GM10266 (cell line): ENCODE measurements at regions not wholly inside any gene's neighbourhood (a gene's known extent, or its start where the extent isn't known, plus 50 kb on each side); places are given as distances from the start of the nearest gene placed in this dataset.
A peak's percentile ranks its signal among the peaks of the same experiment; 100 is the strongest.

Experiments
- DNase-seq: peaks from one replicate; pipeline ENCODE4 v3.0.0; 2012; ENCODE audit errors: extremely low spot score
- TF ChIP-seq, protein P1 (sequence below): IDR thresholded peaks from 2 replicates; pipeline ENCODE4 v1.5.1; 2012; ENCODE audit warnings: mild to moderate bottlenecking, low read depth; ENCODE audit not compliant: control insufficient read depth, insufficient read depth; ENCODE audit errors: missing control alignments

DNA sequence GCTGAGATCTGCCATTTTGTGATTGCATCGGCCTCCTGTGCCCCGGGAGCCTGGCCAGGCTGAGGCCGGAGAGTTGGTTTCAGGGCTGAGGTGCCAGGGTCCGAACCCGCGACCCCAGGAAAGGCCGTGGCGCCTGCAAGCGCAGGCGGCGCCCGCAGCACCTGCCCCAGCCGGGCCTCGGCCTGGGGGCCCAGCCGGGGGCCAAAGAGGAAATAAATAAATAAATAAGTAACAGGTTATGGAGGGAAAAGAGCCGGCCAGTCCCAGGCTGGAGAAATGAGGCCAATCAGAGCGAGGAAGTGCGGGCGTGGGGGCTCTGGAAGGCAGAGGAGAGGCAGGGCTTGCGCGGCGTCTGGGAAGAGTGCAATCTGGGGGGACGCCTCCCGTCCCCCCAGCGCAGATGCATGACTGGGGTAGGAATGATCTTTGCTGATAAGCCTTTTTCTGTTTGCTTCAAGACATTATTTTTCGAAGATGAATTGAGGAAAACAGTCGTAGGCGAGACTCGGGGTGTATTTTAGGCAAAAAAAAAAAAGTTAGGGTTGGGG lies 145.6 kb upstream of the ZNF536 start:
- TF ChIP-seq, protein P1, sequence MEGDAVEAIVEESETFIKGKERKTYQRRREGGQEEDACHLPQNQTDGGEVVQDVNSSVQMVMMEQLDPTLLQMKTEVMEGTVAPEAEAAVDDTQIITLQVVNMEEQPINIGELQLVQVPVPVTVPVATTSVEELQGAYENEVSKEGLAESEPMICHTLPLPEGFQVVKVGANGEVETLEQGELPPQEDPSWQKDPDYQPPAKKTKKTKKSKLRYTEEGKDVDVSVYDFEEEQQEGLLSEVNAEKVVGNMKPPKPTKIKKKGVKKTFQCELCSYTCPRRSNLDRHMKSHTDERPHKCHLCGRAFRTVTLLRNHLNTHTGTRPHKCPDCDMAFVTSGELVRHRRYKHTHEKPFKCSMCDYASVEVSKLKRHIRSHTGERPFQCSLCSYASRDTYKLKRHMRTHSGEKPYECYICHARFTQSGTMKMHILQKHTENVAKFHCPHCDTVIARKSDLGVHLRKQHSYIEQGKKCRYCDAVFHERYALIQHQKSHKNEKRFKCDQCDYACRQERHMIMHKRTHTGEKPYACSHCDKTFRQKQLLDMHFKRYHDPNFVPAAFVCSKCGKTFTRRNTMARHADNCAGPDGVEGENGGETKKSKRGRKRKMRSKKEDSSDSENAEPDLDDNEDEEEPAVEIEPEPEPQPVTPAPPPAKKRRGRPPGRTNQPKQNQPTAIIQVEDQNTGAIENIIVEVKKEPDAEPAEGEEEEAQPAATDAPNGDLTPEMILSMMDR, result no peak
- DNase-seq, result no peak

DNA sequence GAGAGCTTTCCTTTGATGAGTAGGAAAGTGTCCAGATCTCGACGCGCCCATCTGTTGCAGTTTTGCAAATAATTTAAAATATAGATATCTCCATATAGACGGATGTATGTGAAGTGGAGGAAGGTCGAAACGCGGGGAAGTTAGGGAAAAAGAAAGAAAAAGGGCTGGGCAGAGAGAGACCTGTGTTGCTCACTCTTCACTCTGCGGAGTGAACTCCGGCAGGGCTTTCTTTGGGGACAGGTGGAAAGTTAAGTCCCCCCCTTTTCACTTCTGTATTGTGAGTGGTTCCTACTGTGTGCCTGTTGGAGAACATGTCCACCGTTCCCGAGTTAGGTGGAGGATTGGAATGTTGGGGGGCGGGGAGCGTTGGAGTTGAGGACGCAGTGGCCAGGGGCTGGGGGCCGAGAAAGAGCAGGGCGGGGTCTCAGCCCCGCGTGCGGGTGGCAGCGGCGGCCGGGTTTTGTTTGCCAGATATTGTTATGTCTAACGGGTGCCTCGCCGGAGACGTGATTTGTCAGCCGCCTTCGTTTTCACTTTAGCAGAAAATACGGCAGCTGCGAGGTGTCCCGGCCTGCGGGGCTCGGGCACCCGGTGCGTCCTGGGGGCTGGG lies 145.1 kb upstream of the ZNF536 start:
- TF ChIP-seq, protein P1, result no peak
- DNase-seq, result no peak

DNA sequence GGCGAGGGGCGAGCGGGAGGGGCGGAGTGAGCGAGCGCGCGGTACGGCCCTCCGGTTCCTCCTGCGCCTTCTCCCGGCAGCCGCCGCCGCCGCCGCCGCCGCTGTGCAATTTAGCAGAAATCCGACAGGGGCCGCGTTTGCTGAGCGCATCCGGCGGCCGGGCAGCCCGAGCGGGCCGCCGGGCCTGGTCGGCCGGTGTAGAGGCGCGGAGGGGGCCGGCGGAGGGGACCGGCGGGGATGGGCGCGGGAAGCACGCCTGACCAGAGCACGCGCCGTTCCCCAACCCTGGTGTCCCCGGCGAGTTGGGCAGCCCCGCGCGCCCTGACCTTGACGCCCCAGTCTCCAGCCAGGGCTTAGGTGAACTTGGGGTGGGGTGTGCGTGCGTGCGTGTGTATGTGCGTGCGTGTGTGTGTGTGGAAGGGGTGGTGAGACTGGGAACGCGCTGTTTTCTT lies 144.5 kb upstream of the ZNF536 start:
- TF ChIP-seq, protein P1, result peak; percentile 75
- DNase-seq, result peak; percentile 90

GRCh38 chr19:30228113-30228834 lies 143.9 kb upstream of the ZNF536 start:
- DNase-seq, result no peak

DNA sequence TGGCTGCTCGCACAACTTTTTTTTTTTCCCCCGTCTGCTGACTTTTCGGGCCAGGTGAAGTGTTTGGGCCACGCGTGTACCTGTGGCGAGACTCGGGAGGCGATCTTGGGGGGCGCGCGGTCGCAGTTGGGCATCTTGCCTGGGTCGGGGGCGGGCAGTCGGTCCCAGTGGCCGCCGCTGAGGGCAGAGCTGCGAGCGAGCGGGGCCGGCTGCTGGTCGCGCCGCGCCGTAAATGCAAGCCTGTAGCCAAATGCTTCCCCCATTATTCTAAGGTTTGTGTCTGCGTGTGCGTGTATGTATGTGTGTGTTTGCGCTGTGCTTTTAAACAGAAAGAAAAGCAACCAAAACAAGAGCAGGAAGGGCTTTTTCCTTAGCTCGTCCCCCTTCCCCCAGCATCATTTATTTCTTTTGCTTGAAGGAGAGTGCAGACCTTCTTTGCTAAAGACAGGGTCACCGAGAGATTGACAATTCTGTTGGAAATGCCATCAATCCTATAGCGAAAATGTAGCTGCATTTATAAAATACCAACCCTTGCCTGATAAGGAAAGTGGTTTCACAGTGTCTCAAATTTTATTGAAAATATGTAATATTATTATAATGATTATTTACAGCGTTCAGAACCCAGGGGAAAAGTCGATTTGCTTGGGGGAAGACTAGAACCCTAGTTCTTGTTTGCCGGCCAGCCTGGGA lies 143.2 kb upstream of the ZNF536 start:
- no peak for DNase-seq
- TF ChIP-seq, protein P1, result no peak

More at GRCh38 chr19:30228113-30228834, 143.9 kb upstream of the ZNF536 start:
- TF ChIP-seq, protein P1, result no peak

GRCh38 chr19:30229525-30230174 lies 142.5 kb upstream of the ZNF536 start:
- DNase-seq, result no peak
- TF ChIP-seq, protein P1, result no peak
